Fibroblast of lung (primary cell): ENCODE measurements at regions not wholly inside any gene's neighbourhood (a gene's known extent, or its start where the extent isn't known, plus 50 kb on each side); places are given as distances from the start of the nearest gene placed in this dataset.

Experiments used
- CTCF ChIP-seq, 2 donors: IDR thresholded peaks in 1 of 2; conservative IDR thresholded peaks in 1 of 2; 1 replicate in 1 of 2; 2 replicates in 1 of 2; pipeline ENCODE4 v1.5.1; 2011 to 2012; ENCODE audit warnings: low read length in 2 of 2, control low read depth in 1 of 2, inconsistent platforms in 1 of 2, low read depth in 1 of 2, mild to moderate bottlenecking in 1 of 2
- EZH2 ChIP-seq: IDR thresholded peaks from 2 replicates; pipeline ENCODE4 v1.5.1; 2012; ENCODE audit warnings: low read length, control low read depth, mild to moderate bottlenecking; ENCODE audit errors: missing control alignments

DNA sequence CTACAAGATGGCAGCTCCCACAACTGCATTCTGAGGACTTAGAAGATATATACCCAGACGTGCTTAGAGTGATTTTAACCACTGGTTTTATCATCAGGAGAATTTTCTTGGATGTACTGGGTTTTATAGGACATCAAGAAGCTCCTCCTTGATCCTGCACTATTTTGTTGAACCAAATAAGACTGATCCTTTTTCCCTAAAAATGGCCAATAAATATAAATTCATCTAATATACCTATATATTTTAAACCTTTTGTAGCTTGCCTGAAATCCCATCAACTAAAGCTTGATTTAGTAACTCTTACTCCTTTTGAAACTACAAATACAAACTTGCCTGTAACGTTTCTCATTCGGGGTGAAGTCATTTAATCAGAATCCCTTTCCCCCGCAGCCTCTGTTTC is 849.4 kb upstream of the ADAMTS5 start:
- no peak for TF ChIP-seq CTCF (conservative IDR thresholded peaks at IDR 0.05 in 1 of 2, IDR thresholded peaks at IDR 0.05 in 1 of 2; ENCODE audit: low read depth in 1 of 2, low read length in 2 of 2)
- TF ChIP-seq EZH2: no peak
